K562 (cell line): ENCODE measurements at regions not wholly inside any gene's neighbourhood (a gene's known extent, or its start where the extent isn't known, plus 50 kb on each side); places are given as distances from the start of the nearest gene placed in this dataset.

ENCODE experiments used
- ATAC-seq: fragments of 200-7000 bp; cut with Tn5 transposase; 3 replicates; pipeline ENCODE4 v1.9.1; 2020; ENCODE audit warnings: moderate library complexity
- BruUV-seq: library from RNA; stranded (reverse); fragments of 400-500 nt; replicated peaks from 2 replicates; lab custom pipeline; 2021; lab: Mats Ljungman, UMichigan
- CTCF ChIA-PET: fragments of 300-600 bp; formaldehyde crosslinking; extraction: SDS; loops from one replicate; lab custom pipeline; 2021; ENCODE audit warnings: low intra/inter-chr PET ratio; lab: Yijun Ruan, JAX
- POLR2A ChIA-PET: fragments of 300-600, 350-650 bp; sonication (Branson Sonifier 250); formaldehyde crosslinking; extraction: SDS; loops from one replicate; lab custom pipeline; 2021; ENCODE audit warnings: antibody characterized with exemption, inconsistent platforms; lab: Yijun Ruan, JAX
- DNase-seq, 4 experiments: peaks; one replicate each; pipeline versions ENCODE4 v3.0.0 to v3.0.0-alpha.2; 2011 to 2018; ENCODE audit warnings: low spot score in 3 of 4, mixed read lengths in 3 of 4; ENCODE audit errors: extremely low read depth in 1 of 4
- FAIRE-seq: peaks from 2 replicates; lab custom pipeline; 2011; peaks lifted over from hg19 to GRCh38; lab: Jason Lieb, UNC
- H2AFZ ChIP-seq: 2 replicates; pipeline ENCODE4 v1.6.0; 2011; ENCODE audit warnings: low read depth, low read length, control low read depth, inconsistent platforms
- H3K27ac ChIP-seq: fragments of 200-600 bp; 3 replicates; pipeline ENCODE4 v1.8.0; 2011; ENCODE audit warnings: low read depth, mild to moderate bottlenecking, control low read depth, inconsistent platforms, low read length, moderate library complexity, mixed read lengths; ENCODE audit errors: extremely low read depth
- H3K27me3 ChIP-seq, 2 experiments: fragments of 300-600 bp in 1 of 2; 2 replicates in 1 of 2; 3 replicates in 1 of 2; pipeline versions ENCODE4 v1.6.0 to v1.8.0; 2011; ENCODE audit warnings: inconsistent platforms in 2 of 2, low read length in 2 of 2, mild to moderate bottlenecking in 1 of 2, mixed read lengths in 1 of 2, moderate library complexity in 1 of 2; ENCODE audit not compliant: control insufficient read depth in 2 of 2, insufficient read depth in 2 of 2
- H3K36me3 ChIP-seq: fragments of 300-600 bp; 3 replicates; pipeline ENCODE4 v1.8.0; 2011; ENCODE audit warnings: mild to moderate bottlenecking, low read length, inconsistent platforms; ENCODE audit not compliant: control insufficient read depth, insufficient read depth
- H3K4me1 ChIP-seq, 2 experiments: fragments of 200-600 bp in 1 of 2; replicated peaks in 1 of 2; 2 replicates in 1 of 2; 3 replicates in 1 of 2; pipeline versions ENCODE4 v1.5.1 to v1.8.0; 2011; ENCODE audit warnings: inconsistent platforms in 2 of 2, low read length in 2 of 2, mild to moderate bottlenecking in 1 of 2, mixed read lengths in 1 of 2, moderate library complexity in 1 of 2; ENCODE audit not compliant: control insufficient read depth in 2 of 2, insufficient read depth in 2 of 2
- H3K4me2 ChIP-seq: 2 replicates; pipeline ENCODE4 v1.6.1; 2011; ENCODE audit warnings: low read length, control low read depth, inconsistent platforms, mixed read lengths; ENCODE audit not compliant: insufficient read depth
- H3K4me3 ChIP-seq: fragments of 200-600 bp; sonication (generic), shearing (Covaris generic); 2 replicates; pipeline ENCODE4 v1.5.1; 2016; ENCODE audit warnings: control low read depth, inconsistent platforms
- H3K79me2 ChIP-seq: fragments of 200-600 bp; 3 replicates; pipeline ENCODE4 v1.8.0; 2011; ENCODE audit warnings: low read length, inconsistent platforms; ENCODE audit not compliant: control insufficient read depth, insufficient read depth
- H3K9ac ChIP-seq, 2 experiments: 2 replicates each; pipeline versions ENCODE4 v1.6.0 to v1.6.1; 2011; ENCODE audit warnings: low read depth in 2 of 2, low read length in 2 of 2, control low read depth in 1 of 2, inconsistent platforms in 1 of 2, mild to moderate bottlenecking in 1 of 2, mixed read lengths in 1 of 2; ENCODE audit not compliant: insufficient read depth in 1 of 2
- H3K9me1 ChIP-seq: one replicate; pipeline ENCODE4 v1.6.0; 2011; ENCODE audit warnings: inconsistent platforms, mild to moderate bottlenecking, low read length, moderate library complexity; ENCODE audit not compliant: control insufficient read depth, insufficient read depth
- H3K9me3 ChIP-seq: replicated peaks from 2 replicates; pipeline ENCODE4 v1.5.1; 2011; ENCODE audit warnings: low read depth, low read length, inconsistent platforms; ENCODE audit not compliant: control insufficient read depth, insufficient read depth
- H4K20me1 ChIP-seq: replicated peaks from 2 replicates; pipeline ENCODE4 v1.6.1; 2011; ENCODE audit warnings: low read length, inconsistent platforms, mixed read lengths; ENCODE audit not compliant: control insufficient read depth, insufficient read depth
- BRCA1 ChIP-seq, 2 experiments: fragments of 450-650 bp in 1 of 2; sonication (generic) in 1 of 2; formaldehyde crosslinking in 1 of 2; IDR thresholded peaks; 2 replicates each; pipeline versions ENCODE4 v1.5.0 to v1.6.1; 2017 to 2020; ENCODE audit warnings: mild to moderate bottlenecking in 1 of 2, missing genetic modification reagents in 1 of 2
- GATAD2B ChIP-seq: fragments of 450-650 bp; IDR thresholded peaks from 2 replicates; pipeline ENCODE4 v1.6.1; 2017; ENCODE audit warnings: mild to moderate bottlenecking, borderline replicate concordance
- GMEB1 ChIP-seq: fragments of 250-450 bp; sonication (Bioruptor Pico); IDR thresholded peaks from 2 replicates; pipeline ENCODE4 v1.4.0; 2020; ENCODE audit warnings: mild to moderate bottlenecking
- HMBOX1 ChIP-seq: sonication (generic); IDR thresholded peaks from 2 replicates; pipeline ENCODE4 v1.6.1; 2016
- JUN ChIP-seq, 2 experiments: sonication (generic) in 1 of 2; formaldehyde crosslinking in 1 of 2; IDR thresholded peaks; 2 replicates each; pipeline versions ENCODE4 v1.6.1 to v1.8.0; 2012 to 2022; ENCODE audit warnings: borderline replicate concordance in 2 of 2, mild to moderate bottlenecking in 2 of 2, improper control_type of control experiment in 1 of 2, low read depth in 1 of 2, low read length in 1 of 2, missing genetic modification reagents in 1 of 2
- MAFF ChIP-seq: IDR thresholded peaks from 2 replicates; pipeline ENCODE4 v1.6.1; 2012; ENCODE audit warnings: low read length, improper control_type of control experiment
- SP1 ChIP-seq: sonication (generic); formaldehyde crosslinking; IDR thresholded peaks from 2 replicates; pipeline ENCODE4 v1.8.1; 2022; ENCODE audit warnings: mild to moderate bottlenecking, missing genetic modification reagents
- TBP ChIP-seq: optimal IDR thresholded peaks from 2 replicates; pipeline ENCODE3; 2011; ENCODE audit warnings: low read depth, low read length, improper control_type of control experiment
- ZNF146 ChIP-seq: IDR thresholded peaks from one replicate; pipeline ENCODE4 v1.6.1; 2018; ENCODE audit warnings: missing compliant biosample characterization; ENCODE audit not compliant: unreplicated experiment
- ZNF280A ChIP-seq: fragments of 450-650 bp; IDR thresholded peaks from 2 replicates; pipeline ENCODE4 v1.6.1; 2018; ENCODE audit warnings: mild to moderate bottlenecking, low read depth; ENCODE audit not compliant: partially characterized antibody
- ZNF316 ChIP-seq: fragments of 450-650 bp; IDR thresholded peaks from 2 replicates; pipeline ENCODE4 v1.6.1; 2016
- ZNF511 ChIP-seq: sonication (generic); formaldehyde crosslinking; IDR thresholded peaks from 2 replicates; pipeline ENCODE4 v1.8.0; 2022; ENCODE audit warnings: mild to moderate bottlenecking, missing genetic modification reagents
- WGBS: fragments of 100-300 bp; shearing (Covaris generic); methylation state at CpG from one replicate; pipeline ENCODE4 v1.1.6; 2016; ENCODE audit warnings: low coverage, mixed read lengths; ENCODE audit not compliant: insufficient coverage; ENCODE audit errors: missing lambda C conversion rate; 5-methylcytosine and 5-hydroxymethylcytosine counted together
- in situ Hi-C: fragments of 300-500 bp; cut with MboI; formaldehyde crosslinking; loops from 4 replicates; pipeline ENCODE4 v1.15.0; 2018; ENCODE audit warnings: inconsistent platforms, mixed read lengths
- intact Hi-C: fragments of 100-400 bp; cut with micrococcal nuclease; formaldehyde crosslinking; loops from 2 replicates; pipeline ENCODE4 v1.14.2; 2022

GRCh38 chr9:7591501-7591900 lies 208.1 kb downstream of the DMAC1 start:
- intact Hi-C loops = no loop called here
- no TSS peak for BruUV-seq
- H3K9me1 ChIP-seq = no peaks in the 10 kb centered on the region
- H3K4me1 ChIP-seq = no peaks in the 10 kb centered on the region
- H3K4me3 ChIP-seq = no peak overlapping the region
- H3K27me3 ChIP-seq = no peaks in the 10 kb centered on the region
- FAIRE-seq = no peak
- 4% methylated on average over 2 of the region's 2 CpGs for WGBS
- no peak overlapping the region for H3K27ac ChIP-seq
- H3K9ac ChIP-seq = no peak overlapping the region
- no peaks in the 10 kb centered on the region for H3K79me2 ChIP-seq
- no peaks in the 10 kb centered on the region for H3K9me3 ChIP-seq
- no peak overlapping the region for H2AFZ ChIP-seq
- ChIA-PET CTCF (no interaction called here), POLR2A (no interaction called here)
- ATAC-seq = no peak
- no peak for DNase-seq
- H3K4me2 ChIP-seq = no peak overlapping the region
- in situ Hi-C loops = no loop called here
- H4K20me1 ChIP-seq = no peaks in the 10 kb centered on the region
- TF ChIP-seq ZNF316 (0 out of 2 replicates have a peak, but pooled peaks have one; percentile 18), TBP (no peak), MAFF (0 out of 2 replicates have a peak, but pooled peaks have one; percentile 8)
- H3K36me3 ChIP-seq = no peaks in the 10 kb centered on the region

GRCh38 chr9:7580568-7580967 lies 219.0 kb downstream of the DMAC1 start:
- H3K9me3 ChIP-seq = no peaks in the 10 kb centered on the region
- no peak for ATAC-seq
- FAIRE-seq = no peak
- H3K27ac ChIP-seq = no peak overlapping the region
- no peaks in the 10 kb centered on the region for H3K36me3 ChIP-seq
- WGBS = 0% methylated on average over 3 of the region's 5 CpGs
- H3K9me1 ChIP-seq = no peaks in the 10 kb centered on the region
- no peak for DNase-seq
- H3K4me2 ChIP-seq = no peak overlapping the region
- H3K9ac ChIP-seq = no peak overlapping the region
- H3K4me3 ChIP-seq = no peak overlapping the region
- in situ Hi-C loops (no loop called here), intact Hi-C loops (no loop called here)
- POLR2A ChIA-PET = interaction anchor here (0.7 kb wide), 1 partner anchor 546 kb away, joined by 3 read pairs; no protein-coding TSS in a partner anchor
- no peak overlapping the region for H2AFZ ChIP-seq
- H3K27me3 ChIP-seq = no peaks in the 10 kb centered on the region
- CTCF ChIA-PET = no interaction called here
- no peaks in the 10 kb centered on the region for H4K20me1 ChIP-seq
- no peaks in the 10 kb centered on the region for H3K4me1 ChIP-seq
- H3K79me2 ChIP-seq = no peaks in the 10 kb centered on the region
- no TSS peak for BruUV-seq
- TF ChIP-seq ZNF146 (CRISPR knock-in tag) (no peak), HMBOX1 (no peak), GMEB1 (CRISPR knock-in tag) (no peak), ZNF280A (no peak), ZNF511 (CRISPR knock-in tag) (no peak), BRCA1 (IDR thresholded peaks at IDR 0.05) (no peak), BRCA1 (CRISPR knock-in tag; IDR thresholded peaks at IDR 0.05) (no peak), SP1 (CRISPR knock-in tag) (no peak), GATAD2B (no peak), JUN (IDR thresholded peaks at IDR 0.05; ENCODE audit: borderline replicate concordance, low read depth, low read length) (no peak), JUN (CRISPR knock-in tag; IDR thresholded peaks at IDR 0.05; ENCODE audit: borderline replicate concordance) (no peak)
